Loucy (cell line): ENCODE measurements at regions not wholly inside any gene's neighbourhood (a gene's known extent, or its start where the extent isn't known, plus 50 kb on each side); places are given as distances from the start of the nearest gene placed in this dataset.

ENCODE experiments used
- H2AFZ ChIP-seq: fragments of 200-600 bp; sonication (generic); 2 replicates; pipeline ENCODE4 v1.6.0; 2016; ENCODE audit warnings: antibody characterized with exemption, mild to moderate bottlenecking, low read length, moderate library complexity
- H3F3A ChIP-seq: fragments of 200-600 bp; 2 replicates; pipeline ENCODE4 v1.6.0; 2016; ENCODE audit warnings: antibody characterized with exemption, low read depth, mild to moderate bottlenecking
- H3K27me3 ChIP-seq: fragments of 200-600 bp; sonication (generic); 2 replicates; pipeline ENCODE4 v1.6.1; 2014; ENCODE audit warnings: low read length, mild to moderate bottlenecking; ENCODE audit not compliant: insufficient read depth, poor library complexity, severe bottlenecking
- H3K36me3 ChIP-seq: fragments of 200-600 bp; sonication (generic); 2 replicates; pipeline ENCODE4 v1.6.1; 2016; ENCODE audit warnings: low read length; ENCODE audit not compliant: insufficient read depth
- H3K4me1 ChIP-seq: fragments of 200-600 bp; sonication (generic); 2 replicates; pipeline ENCODE4 v1.5.1; 2014; ENCODE audit warnings: low read length, mild to moderate bottlenecking; ENCODE audit not compliant: insufficient read depth, poor library complexity, severe bottlenecking
- H3K4me2 ChIP-seq: fragments of 200-600 bp; sonication (generic); 2 replicates; pipeline ENCODE4 v1.6.0; 2014; ENCODE audit warnings: antibody characterized with exemption, low read length, low read depth, mild to moderate bottlenecking; ENCODE audit not compliant: poor library complexity, severe bottlenecking
- H3K4me3 ChIP-seq: fragments of 200-600 bp; sonication (generic); 2 replicates; pipeline ENCODE4 v1.5.1; 2014; ENCODE audit warnings: low read length, mild to moderate bottlenecking, mixed read lengths; ENCODE audit not compliant: poor library complexity, severe bottlenecking
- H3K79me2 ChIP-seq: fragments of 200-600 bp; sonication (generic); 2 replicates; pipeline ENCODE4 v1.6.1; 2014; ENCODE audit warnings: low read length; ENCODE audit not compliant: insufficient read depth
- H3K9ac ChIP-seq: fragments of 200-600 bp; sonication (generic); 2 replicates; pipeline ENCODE4 v1.6.0; 2014; ENCODE audit warnings: mild to moderate bottlenecking, low read depth, low read length, moderate library complexity; ENCODE audit not compliant: poor library complexity, severe bottlenecking
- H3K9me2 ChIP-seq: fragments of 200-600 bp; sonication (generic); replicated peaks from 2 replicates; pipeline ENCODE4 v1.6.1; 2016; ENCODE audit warnings: low read depth, low read length, mixed read lengths
- H3K9me3 ChIP-seq: fragments of 200-600 bp; sonication (generic); 2 replicates; pipeline ENCODE4 v1.6.1; 2014; ENCODE audit warnings: mild to moderate bottlenecking, antibody characterized with exemption, low read length, low read depth; ENCODE audit not compliant: insufficient read depth
- H4K20me1 ChIP-seq: fragments of 200-600 bp; sonication (generic); 2 replicates; pipeline ENCODE4 v1.6.0; 2014; ENCODE audit warnings: antibody characterized with exemption, low read length, mild to moderate bottlenecking; ENCODE audit not compliant: insufficient read depth, poor library complexity, severe bottlenecking
- EZH2phosphoT487 ChIP-seq: fragments of 200-600 bp; IDR thresholded peaks from 2 replicates; pipeline ENCODE4 v1.6.1; 2018; ENCODE audit warnings: antibody characterized with exemption, mild to moderate bottlenecking, moderate library complexity, borderline replicate concordance
- TF ChIP-seq, protein P1 (sequence below): fragments of 200-600 bp; sonication (generic); conservative IDR thresholded peaks from 2 replicates; pipeline ENCODE4 v1.5.1; 2014; ENCODE audit warnings: mild to moderate bottlenecking, antibody characterized with exemption, low read length

- Histone ChIP-seq H3K9ac (no peak overlapping the region), H3K36me3 (no peaks in the 10 kb centered on the region), H4K20me1 (no peaks in the 10 kb centered on the region), H3K79me2 (no peaks in the 10 kb centered on the region), H3K4me1 (no peaks in the 10 kb centered on the region), H3K9me3 (no peaks in the 10 kb centered on the region), H3F3A (no peaks in the 10 kb centered on the region), H3K9me2 (no peaks in the 10 kb centered on the region), H2AFZ (no peak overlapping the region), H3K4me3 (no peak overlapping the region), H3K27me3 (no peaks in the 10 kb centered on the region), H3K4me2 (no peak overlapping the region)
- TF ChIP-seq, protein P1, sequence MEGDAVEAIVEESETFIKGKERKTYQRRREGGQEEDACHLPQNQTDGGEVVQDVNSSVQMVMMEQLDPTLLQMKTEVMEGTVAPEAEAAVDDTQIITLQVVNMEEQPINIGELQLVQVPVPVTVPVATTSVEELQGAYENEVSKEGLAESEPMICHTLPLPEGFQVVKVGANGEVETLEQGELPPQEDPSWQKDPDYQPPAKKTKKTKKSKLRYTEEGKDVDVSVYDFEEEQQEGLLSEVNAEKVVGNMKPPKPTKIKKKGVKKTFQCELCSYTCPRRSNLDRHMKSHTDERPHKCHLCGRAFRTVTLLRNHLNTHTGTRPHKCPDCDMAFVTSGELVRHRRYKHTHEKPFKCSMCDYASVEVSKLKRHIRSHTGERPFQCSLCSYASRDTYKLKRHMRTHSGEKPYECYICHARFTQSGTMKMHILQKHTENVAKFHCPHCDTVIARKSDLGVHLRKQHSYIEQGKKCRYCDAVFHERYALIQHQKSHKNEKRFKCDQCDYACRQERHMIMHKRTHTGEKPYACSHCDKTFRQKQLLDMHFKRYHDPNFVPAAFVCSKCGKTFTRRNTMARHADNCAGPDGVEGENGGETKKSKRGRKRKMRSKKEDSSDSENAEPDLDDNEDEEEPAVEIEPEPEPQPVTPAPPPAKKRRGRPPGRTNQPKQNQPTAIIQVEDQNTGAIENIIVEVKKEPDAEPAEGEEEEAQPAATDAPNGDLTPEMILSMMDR: no peak
- no peak for TF ChIP-seq EZH2phosphoT487
Measured at GRCh38 chr6:5923840-5924239, 82.9 kb downstream of the NRN1 start.

GRCh38 chr6:5922230-5922629 lies 84.5 kb downstream of the NRN1 start:
- H3K27me3 ChIP-seq: no peaks in the 10 kb centered on the region
- H3K9me2 ChIP-seq: no peaks in the 10 kb centered on the region
- H3K4me1 ChIP-seq: no peaks in the 10 kb centered on the region
- H3K36me3 ChIP-seq: no peaks in the 10 kb centered on the region
- no peak overlapping the region for H2AFZ ChIP-seq
- H4K20me1 ChIP-seq: no peaks in the 10 kb centered on the region
- no peaks in the 10 kb centered on the region for H3F3A ChIP-seq
- no peak overlapping the region for H3K4me3 ChIP-seq
- no peak overlapping the region for H3K9ac ChIP-seq
- no peaks in the 10 kb centered on the region for H3K79me2 ChIP-seq
- H3K4me2 ChIP-seq: no peak overlapping the region
- no peaks in the 10 kb centered on the region for H3K9me3 ChIP-seq
- TF ChIP-seq, protein P1: no peak
- no peak for TF ChIP-seq EZH2phosphoT487

GRCh38 chr6:5909721-5910120 lies 97.0 kb downstream of the NRN1 start:
- Histone ChIP-seq H3K9me2 (no peaks in the 10 kb centered on the region), H3K4me1 (no peaks in the 10 kb centered on the region), H3K27me3 (no peaks in the 10 kb centered on the region), H3K9ac (no peak overlapping the region), H3K9me3 (no peaks in the 10 kb centered on the region), H3K4me2 (no peak overlapping the region), H2AFZ (no peak overlapping the region), H3K79me2 (no peaks in the 10 kb centered on the region), H3F3A (no peaks in the 10 kb centered on the region), H3K4me3 (no peak overlapping the region), H4K20me1 (no peaks in the 10 kb centered on the region), H3K36me3 (no peaks in the 10 kb centered on the region)
- no peak for TF ChIP-seq EZH2phosphoT487
- TF ChIP-seq, protein P1: no peak
